Breast epithelium (tissue), 4 donors: ENCODE measurements at regions not wholly inside any gene's neighbourhood (a gene's known extent, or its start where the extent isn't known, plus 50 kb on each side); places are given as distances from the start of the nearest gene placed in this dataset.

Source experiments
- DNase-seq, 2 donors: peaks; one replicate each; pipeline ENCODE4 v3.0.0-alpha.2; 2019; ENCODE audit warnings: low spot score in 2 of 2
- H3K27ac ChIP-seq, 2 donors: fragments of 200-600 bp; sonication (generic) in 1 of 2; one replicate each; pipeline ENCODE4 v1.5.1; 2016 to 2019; ENCODE audit warnings: mild to moderate bottlenecking in 1 of 2
- H3K27me3 ChIP-seq, 2 donors: fragments of 200-600 bp; sonication (generic) in 1 of 2; one replicate each; pipeline versions ENCODE4 v1.5.1 to v1.6.0; 2017 to 2019; ENCODE audit warnings: control low read depth in 1 of 2, mild to moderate bottlenecking in 1 of 2
- H3K36me3 ChIP-seq: fragments of 200-600 bp; one replicate; pipeline ENCODE4 v1.5.1; 2019
- H3K4me1 ChIP-seq, 2 donors: fragments of 200-600 bp; sonication (generic); one replicate each; pipeline ENCODE4 v1.5.1; 2016 to 2019; ENCODE audit warnings: control low read depth in 1 of 2
- H3K4me3 ChIP-seq, 3 donors: fragments of 200-600 bp; sonication (generic); 1 replicate in 2 of 3; 2 replicates in 1 of 3; pipeline ENCODE4 v1.5.1; 2016 to 2019; ENCODE audit warnings: mild to moderate bottlenecking in 3 of 3, moderate library complexity in 2 of 3
- H3K9me3 ChIP-seq, 2 donors: fragments of 200-600 bp; sonication (generic) in 1 of 2; one replicate each; pipeline ENCODE4 v1.5.1; 2016 to 2019; ENCODE audit warnings: control low read depth in 1 of 2
- POLR2A ChIP-seq: fragments of 450-650 bp; IDR thresholded peaks from one replicate; pipeline ENCODE4 v1.6.1; 2016; ENCODE audit warnings: antibody characterized with exemption, mild to moderate bottlenecking, moderate library complexity
- POLR2AphosphoS5 ChIP-seq, 3 donors: sonication (generic); formaldehyde crosslinking; IDR thresholded peaks; one replicate each; pipeline ENCODE4 v1.6.1; 2017; ENCODE audit warnings: antibody characterized with exemption in 3 of 3
- intact Hi-C: fragments of 100-400 bp; cut with DNase I; formaldehyde crosslinking; loops from one replicate; pipeline ENCODE4 v1.15.1; 2023; ENCODE audit warnings: low total_unique reads
- TF ChIP-seq, protein P1 (sequence below), 3 donors: fragments of 450-650 bp; IDR thresholded peaks; one replicate each; pipeline ENCODE4 v1.5.1; 2016 to 2017; ENCODE audit warnings: antibody characterized with exemption in 3 of 3, mild to moderate bottlenecking in 3 of 3, moderate library complexity in 3 of 3

DNA sequence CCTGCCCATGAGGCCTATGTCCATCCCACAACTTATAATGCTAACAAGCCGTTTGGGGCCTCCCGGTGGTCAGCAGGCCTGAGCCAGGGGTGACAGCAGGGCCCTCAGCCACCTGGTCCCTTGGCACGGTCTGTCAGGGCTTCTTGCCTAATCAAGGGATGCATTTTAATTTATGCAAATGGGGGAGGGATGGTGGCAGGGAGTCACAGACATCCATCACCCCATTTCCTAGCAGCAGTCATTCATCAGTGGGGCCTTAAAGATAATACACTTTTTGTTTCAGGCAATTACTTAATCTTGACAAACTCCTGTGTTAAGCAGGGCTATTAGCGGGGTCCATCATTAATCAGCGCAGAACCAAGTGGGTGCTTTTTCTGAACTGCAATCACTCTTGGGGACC lies 174.5 kb downstream of the GLI2 start:
- TF ChIP-seq, protein P1, sequence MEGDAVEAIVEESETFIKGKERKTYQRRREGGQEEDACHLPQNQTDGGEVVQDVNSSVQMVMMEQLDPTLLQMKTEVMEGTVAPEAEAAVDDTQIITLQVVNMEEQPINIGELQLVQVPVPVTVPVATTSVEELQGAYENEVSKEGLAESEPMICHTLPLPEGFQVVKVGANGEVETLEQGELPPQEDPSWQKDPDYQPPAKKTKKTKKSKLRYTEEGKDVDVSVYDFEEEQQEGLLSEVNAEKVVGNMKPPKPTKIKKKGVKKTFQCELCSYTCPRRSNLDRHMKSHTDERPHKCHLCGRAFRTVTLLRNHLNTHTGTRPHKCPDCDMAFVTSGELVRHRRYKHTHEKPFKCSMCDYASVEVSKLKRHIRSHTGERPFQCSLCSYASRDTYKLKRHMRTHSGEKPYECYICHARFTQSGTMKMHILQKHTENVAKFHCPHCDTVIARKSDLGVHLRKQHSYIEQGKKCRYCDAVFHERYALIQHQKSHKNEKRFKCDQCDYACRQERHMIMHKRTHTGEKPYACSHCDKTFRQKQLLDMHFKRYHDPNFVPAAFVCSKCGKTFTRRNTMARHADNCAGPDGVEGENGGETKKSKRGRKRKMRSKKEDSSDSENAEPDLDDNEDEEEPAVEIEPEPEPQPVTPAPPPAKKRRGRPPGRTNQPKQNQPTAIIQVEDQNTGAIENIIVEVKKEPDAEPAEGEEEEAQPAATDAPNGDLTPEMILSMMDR (IDR thresholded peaks at IDR 0.05), result no peak
- TF ChIP-seq POLR2AphosphoS5 (IDR thresholded peaks at IDR 0.05) (no peak), POLR2A (no peak)
- peaks cover 0 to 5% of the 10 kb centered on the region in 2 donors for H3K4me1 ChIP-seq
- intact Hi-C loops, result no loop called here

DNA sequence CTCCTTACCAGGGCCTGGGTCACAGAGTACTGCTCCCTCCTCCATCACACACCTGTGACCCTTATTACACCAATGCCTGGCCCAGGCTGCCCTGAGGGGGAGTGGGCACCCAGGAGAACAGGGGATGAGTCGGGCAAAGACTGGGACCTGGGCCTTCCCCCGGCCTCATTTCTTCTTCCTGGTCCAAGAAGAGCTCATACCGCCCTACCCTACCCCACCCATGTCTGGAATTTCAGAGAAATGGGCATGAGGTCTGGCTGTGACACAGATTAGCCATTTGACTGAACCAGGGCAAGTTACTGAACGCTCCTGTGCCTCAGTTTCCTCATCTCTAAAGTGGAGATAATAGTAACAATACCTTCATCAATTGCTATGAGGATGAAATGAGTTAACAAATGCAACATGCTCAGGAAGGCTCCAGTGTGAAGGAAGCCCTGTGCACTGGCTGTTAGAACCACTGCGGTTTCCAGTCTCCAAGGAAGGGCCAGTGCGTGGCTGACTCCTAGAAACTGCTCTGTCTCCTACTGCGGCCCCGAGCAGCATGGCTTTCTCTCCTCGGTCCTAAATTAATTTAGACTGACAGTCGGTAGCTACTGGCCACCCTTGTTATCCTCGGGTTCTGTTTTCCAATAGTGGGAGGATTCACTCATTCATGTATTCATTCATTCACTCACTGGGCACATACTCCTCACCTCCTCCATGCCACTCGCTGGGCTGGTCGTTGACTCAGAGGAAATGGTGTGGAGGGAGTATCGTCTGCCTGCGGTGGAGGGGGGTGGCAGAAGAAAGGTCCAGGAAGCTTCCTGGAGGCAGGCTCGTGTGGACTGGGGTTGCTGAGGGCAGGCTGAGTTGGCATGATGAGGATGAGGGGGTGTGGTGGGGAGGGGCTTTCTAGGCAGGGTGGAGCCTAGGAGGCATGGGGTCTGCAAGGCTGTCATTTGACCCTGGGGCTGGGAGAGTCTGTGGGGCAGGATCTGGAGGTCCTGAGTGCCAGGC lies 175.6 kb downstream of the GLI2 start:
- H3K36me3 ChIP-seq, result no peaks in the 10 kb centered on the region
- no peak overlapping the region for H3K4me3 ChIP-seq
- TF ChIP-seq POLR2AphosphoS5 (IDR thresholded peaks at IDR 0.05) (no peak), POLR2A (no peak)
- TF ChIP-seq, protein P1 (IDR thresholded peaks at IDR 0.05), result no peak
- peak overlapping the region; percentile 77 to 78 for H3K27ac ChIP-seq
- H3K9me3 ChIP-seq, result no peaks in the 10 kb centered on the region
- intact Hi-C loops, result no loop called here
- H3K27me3 ChIP-seq, result no peaks in the 10 kb centered on the region
- DNase-seq, result no peak
- H3K4me1 ChIP-seq, result peaks cover 0 to 10% of the 10 kb centered on the region in 2 donors

More for the DNA sequence above, 174.5 kb downstream of the GLI2 start:
- Histone ChIP-seq H3K27ac (peak overlapping the region in 1 of 2 donors; percentile 78), H3K36me3 (no peaks in the 10 kb centered on the region), H3K4me3 (no peak overlapping the region), H3K9me3 (no peaks in the 10 kb centered on the region), H3K27me3 (no peaks in the 10 kb centered on the region)
- no peak for DNase-seq

DNA sequence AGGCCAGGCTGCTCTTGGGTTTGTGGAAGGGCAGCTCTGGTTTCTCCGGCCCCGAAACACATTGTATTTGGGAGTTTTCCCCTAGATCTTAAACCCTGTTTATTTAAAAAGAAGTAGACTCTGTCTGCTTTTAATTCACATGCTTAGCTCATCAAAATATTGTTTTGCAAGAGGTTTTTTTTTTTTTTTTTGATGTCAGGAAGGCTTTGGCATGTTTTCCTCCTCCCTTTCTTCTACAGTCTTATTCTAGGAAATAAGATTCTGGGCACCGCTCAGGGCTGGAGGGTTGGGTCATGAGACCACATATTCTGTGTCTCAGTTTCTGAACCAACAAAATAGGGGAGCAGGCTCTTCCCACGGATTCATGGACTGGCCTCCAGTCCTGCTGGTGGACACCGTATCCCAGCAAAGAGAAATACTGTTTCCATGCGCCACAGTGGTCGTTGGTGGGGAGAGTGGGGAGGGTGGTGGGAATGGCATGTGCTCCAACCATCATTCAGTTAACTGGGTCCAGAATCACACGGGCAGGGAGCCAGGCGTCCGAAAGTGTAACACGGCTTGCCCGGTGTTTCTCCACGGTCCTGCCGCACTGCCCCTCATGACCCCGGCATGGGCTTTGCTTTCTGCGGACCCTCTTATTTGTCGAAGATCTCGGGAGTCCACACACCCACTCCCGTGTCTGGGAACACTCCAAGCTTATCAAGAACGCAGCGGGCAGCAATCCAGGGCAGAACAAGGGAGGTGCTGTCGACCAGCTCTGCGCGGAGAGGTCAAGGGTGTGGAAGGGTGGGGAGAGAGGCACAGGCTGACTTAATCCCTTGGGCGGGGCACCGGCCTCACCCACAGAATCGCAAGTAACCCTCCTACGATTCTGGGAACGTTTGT lies 176.7 kb downstream of the GLI2 start:
- intact Hi-C loops, result no loop called here
- peak in 1 of 2 donors; percentile 32 for DNase-seq
- Histone ChIP-seq H3K9me3 (no peaks in the 10 kb centered on the region), H3K36me3 (no peaks in the 10 kb centered on the region), H3K27ac (peak overlapping the region; percentile 77 to 89), H3K27me3 (no peaks in the 10 kb centered on the region), H3K4me3 (peak overlapping the region in 2 of 3 donors; percentile 15 to 49), H3K4me1 (peaks cover 0 to 10% of the 10 kb centered on the region in 2 donors)
- no peak for TF ChIP-seq POLR2AphosphoS5 (IDR thresholded peaks at IDR 0.05)
- no peak for TF ChIP-seq POLR2A
- TF ChIP-seq, protein P1 (IDR thresholded peaks at IDR 0.05), result no peak

DNA sequence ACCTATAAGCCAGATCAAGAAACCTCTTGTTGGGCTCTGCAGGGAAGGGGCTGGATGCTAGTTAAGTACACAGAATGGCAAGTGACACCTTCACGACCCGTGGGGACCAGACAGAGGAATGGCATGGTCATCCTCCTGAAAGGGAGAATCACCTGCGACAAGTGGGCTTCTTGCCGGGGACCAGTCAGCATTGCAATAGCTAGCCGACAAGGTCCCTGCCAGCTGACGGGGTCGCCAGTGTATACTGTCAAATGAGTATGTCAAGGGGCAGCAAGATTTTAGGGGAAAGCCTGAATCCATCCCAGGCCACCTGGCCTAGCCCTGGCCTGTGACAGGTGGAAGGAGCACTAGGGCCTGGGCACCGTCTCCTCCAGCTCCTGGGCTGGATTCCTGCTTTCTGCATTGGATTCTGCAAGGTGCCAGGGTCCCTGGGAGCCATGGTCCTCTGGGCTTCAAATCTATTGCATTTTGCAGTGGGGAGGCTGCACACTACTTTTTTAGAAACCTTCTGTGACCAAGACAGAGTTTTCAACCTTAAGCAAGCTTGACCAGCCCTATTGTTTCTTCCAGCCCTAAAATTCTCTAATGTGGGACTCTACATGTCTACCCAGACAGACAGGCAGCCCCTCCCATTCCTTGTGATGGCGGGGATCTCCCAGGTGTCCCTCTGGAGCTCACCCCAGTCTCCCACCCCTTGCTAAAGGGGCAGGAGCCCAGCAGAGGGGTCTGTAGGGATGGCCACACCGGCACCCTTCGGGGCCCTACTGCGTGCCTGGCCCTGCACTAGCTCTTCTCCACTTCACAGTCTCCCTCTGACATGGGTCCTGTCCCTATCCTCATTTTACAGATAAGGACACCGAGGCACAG lies 178.5 kb downstream of the GLI2 start:
- TF ChIP-seq, protein P1 (IDR thresholded peaks at IDR 0.05), result no peak
- no peak for TF ChIP-seq POLR2AphosphoS5 (IDR thresholded peaks at IDR 0.05)
- no peak for TF ChIP-seq POLR2A
- no peaks in the 10 kb centered on the region for H3K9me3 ChIP-seq
- peaks cover 0 to 10% of the 10 kb centered on the region in 2 donors for H3K4me1 ChIP-seq
- intact Hi-C loops, result loop anchor here (2.0 kb wide), 1 partner anchor 17 kb away; no protein-coding TSS in a partner anchor
- H3K27ac ChIP-seq, result peak overlapping the region; percentile 37 to 45
- no peaks in the 10 kb centered on the region for H3K27me3 ChIP-seq
- no peak overlapping the region for H3K4me3 ChIP-seq
- H3K36me3 ChIP-seq, result no peaks in the 10 kb centered on the region
- DNase-seq, result no peak
